Right ventricle myocardium inferior (tissue), 1 donor: ENCODE measurements at regions not wholly inside any gene's neighbourhood (a gene's known extent, or its start where the extent isn't known, plus 50 kb on each side); places are given as distances from the start of the nearest gene placed in this dataset.
"Not testable (repeated sequence)": the region's sequence is repeated elsewhere in the genome, so short reads cannot be mapped to it uniquely, and the experiment has no call there.

ENCODE experiments used
- ATAC-seq: fragments of 200-7000 bp; cut with Tn5 transposase; one replicate; pipeline ENCODE4 v1.9.1; 2020; ENCODE audit warnings: mild to moderate bottlenecking, moderate library complexity
- DNase-seq: peaks from one replicate; pipeline ENCODE4 v3.0.0; 2021; ENCODE audit errors: missing footprints
- intact Hi-C: fragments of 100-400 bp; cut with DNase I; formaldehyde crosslinking; loops from one replicate; pipeline ENCODE4 v1.11.0; 2022
- donor health status: DM: no; HTN: yes; CAD: no; lungs with severe emphysema.

- no peak for ATAC-seq
- intact Hi-C loops: no loop called here
These were observed 59.2 kb downstream of the EMX2 start for GRCh38 chr10:117601716-117602115.

GRCh38 chr10:117603081-117603480 is 60.5 kb downstream of the EMX2 start:
- DNase-seq: no peak
- intact Hi-C loops: no loop called here
- ATAC-seq: no peak

More at GRCh38 chr10:117601716-117602115, 59.2 kb downstream of the EMX2 start:
- DNase-seq: no peak

- no peak for ATAC-seq
- DNase-seq: no peak
- intact Hi-C loops: no loop called here
These were observed 61.2 kb downstream of the EMX2 start for GRCh38 chr10:117603726-117604125.

- intact Hi-C loops: no loop called here
- peak; percentile 75 for ATAC-seq
- DNase-seq: no peak
These were observed 66.7 kb downstream of the EMX2 start for GRCh38 chr10:117609095-117609795.

GRCh38 chr10:117609796-117610170 is 67.2 kb downstream of the EMX2 start:
- intact Hi-C loops: no loop called here
- no peak for ATAC-seq

GRCh38 chr10:117610321-117610720 is 67.8 kb downstream of the EMX2 start:
- ATAC-seq (peak; percentile 24), DNase-seq (no peak)
- intact Hi-C loops: no loop called here

More at GRCh38 chr10:117609796-117610170, 67.2 kb downstream of the EMX2 start:
- DNase-seq: no peak

- DNase-seq (no peak), ATAC-seq (no peak)
- intact Hi-C loops: no loop called here
These were observed 69.6 kb downstream of the EMX2 start for GRCh38 chr10:117612113-117612512.

- ATAC-seq: no peak
- DNase-seq: no peak
- intact Hi-C loops: no loop called here
These were observed 73.1 kb downstream of the EMX2 start for GRCh38 chr10:117615649-117616048.

GRCh38 chr10:117616179-117616578 is 73.6 kb downstream of the EMX2 start:
- intact Hi-C loops: no loop called here
- DNase-seq: no peak
- ATAC-seq: no peak

- intact Hi-C loops: no loop called here
- no peak for DNase-seq
- no peak for ATAC-seq
These were observed 74.5 kb downstream of the EMX2 start for GRCh38 chr10:117617086-117617485.

- no peak for DNase-seq
- intact Hi-C loops: no loop called here
- ATAC-seq: no peak
These were observed 75.1 kb downstream of the EMX2 start for GRCh38 chr10:117617659-117618058.

GRCh38 chr10:117619223-117619622 is 76.7 kb downstream of the EMX2 start:
- DNase-seq (no peak), ATAC-seq (no peak)
- intact Hi-C loops: no loop called here

GRCh38 chr10:117619707-117620405 is 77.3 kb downstream of the EMX2 start:
- intact Hi-C loops: no loop called here
- ATAC-seq: no peak
- no peak for DNase-seq

- intact Hi-C loops: no loop called here
- no peak for DNase-seq
- ATAC-seq: no peak
These were observed 78.7 kb downstream of the EMX2 start for GRCh38 chr10:117621196-117621595.

- intact Hi-C loops: no loop called here
- ATAC-seq (no peak), DNase-seq (no peak)
These were observed 79.4 kb downstream of the EMX2 start for GRCh38 chr10:117621795-117622420.

- intact Hi-C loops: no loop called here
- ATAC-seq (no peak), DNase-seq (no peak)
These were observed 80.1 kb downstream of the EMX2 start for GRCh38 chr10:117622471-117623184.

GRCh38 chr10:117626228-117626627 is 83.7 kb downstream of the EMX2 start:
- ATAC-seq (no peak), DNase-seq (no peak)
- intact Hi-C loops: no loop called here

- DNase-seq: no peak
- intact Hi-C loops: no loop called here
These were observed 85.0 kb downstream of the EMX2 start for GRCh38 chr10:117627561-117627960.

GRCh38 chr10:117629717-117630116 is 87.2 kb downstream of the EMX2 start:
- intact Hi-C loops, DNase-seq, ATAC-seq: not testable (repeated sequence)

More at GRCh38 chr10:117627561-117627960, 85.0 kb downstream of the EMX2 start:
- no peak for ATAC-seq
